Astrocyte of the hippocampus (primary cell): ENCODE measurements at regions not wholly inside any gene's neighbourhood (a gene's known extent, or its start where the extent isn't known, plus 50 kb on each side); places are given as distances from the start of the nearest gene placed in this dataset.

Experiments used
- DNase-seq: peaks from one replicate; pipeline ENCODE4 v3.0.0; 2011; ENCODE audit warnings: low read depth, low spot score

DNA sequence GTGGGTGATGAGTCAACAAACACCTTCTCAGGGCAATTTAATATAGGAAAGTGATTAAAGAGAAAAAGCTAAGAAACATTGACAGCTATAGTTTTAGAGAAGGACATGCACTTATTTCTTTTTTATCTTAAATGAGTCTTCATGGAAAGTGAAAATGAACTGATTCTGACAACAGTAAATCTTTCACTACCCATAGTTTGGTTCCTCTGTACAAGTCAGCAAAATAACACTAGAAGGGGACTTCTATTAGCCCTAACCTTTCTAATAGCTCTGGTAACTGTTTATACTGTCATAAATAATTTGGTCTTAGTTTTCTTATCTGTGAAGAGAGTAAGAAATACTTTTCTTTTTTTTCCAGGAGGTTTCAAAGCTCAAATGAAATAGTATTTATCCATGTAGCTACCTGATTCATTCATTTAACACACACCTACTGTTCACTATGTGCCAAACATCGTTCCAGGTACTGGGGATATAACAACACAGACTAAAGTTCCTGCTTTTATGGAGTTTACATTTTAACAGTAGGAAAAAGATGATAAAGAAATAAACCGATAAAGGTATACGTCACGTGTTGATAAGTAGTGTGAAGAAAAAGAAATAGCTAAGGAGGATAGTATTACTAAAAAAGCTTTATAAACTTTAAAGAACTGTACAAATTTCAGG lies 148.2 kb downstream of the PCSK1 start:
- no peak for DNase-seq

DNA sequence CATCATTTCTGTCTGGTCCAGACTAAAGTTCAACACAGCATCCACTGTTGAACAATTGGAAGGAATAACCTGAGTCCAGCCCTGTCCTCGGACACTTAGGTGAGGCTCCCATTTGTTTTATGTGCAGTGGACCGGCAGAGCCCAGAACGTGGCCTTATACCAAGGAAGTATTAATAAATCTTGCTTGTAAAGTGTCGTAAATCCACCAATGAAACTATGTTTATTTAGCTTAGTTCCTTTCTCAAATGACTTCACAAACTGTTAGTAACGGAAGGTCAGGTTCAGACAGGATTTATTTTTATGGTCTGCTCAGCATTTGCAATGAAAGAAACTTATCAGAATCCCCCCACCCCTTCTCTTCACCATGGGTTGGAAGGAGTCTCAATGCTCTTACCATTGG lies 149.5 kb downstream of the PCSK1 start:
- DNase-seq = no peak

DNA sequence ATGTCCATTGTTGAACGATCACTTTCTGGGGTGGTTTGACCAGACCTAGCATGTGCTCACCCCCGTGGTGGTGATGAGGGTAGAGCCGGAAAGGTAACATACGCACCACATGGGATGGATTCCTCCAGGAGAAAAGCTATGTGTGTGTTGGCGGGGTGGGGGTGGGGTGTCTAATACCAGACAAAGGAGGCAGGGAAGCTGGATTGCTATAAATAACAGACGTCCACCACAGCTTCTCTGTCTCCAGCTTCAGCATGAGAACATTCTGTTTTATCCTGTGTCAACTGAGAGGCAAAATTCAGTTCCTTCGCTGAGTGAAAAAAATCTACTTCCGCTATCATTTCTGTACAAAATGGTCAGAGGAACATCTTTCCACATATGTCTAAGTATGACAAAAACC lies 151.0 kb downstream of the PCSK1 start:
- no peak for DNase-seq

DNA sequence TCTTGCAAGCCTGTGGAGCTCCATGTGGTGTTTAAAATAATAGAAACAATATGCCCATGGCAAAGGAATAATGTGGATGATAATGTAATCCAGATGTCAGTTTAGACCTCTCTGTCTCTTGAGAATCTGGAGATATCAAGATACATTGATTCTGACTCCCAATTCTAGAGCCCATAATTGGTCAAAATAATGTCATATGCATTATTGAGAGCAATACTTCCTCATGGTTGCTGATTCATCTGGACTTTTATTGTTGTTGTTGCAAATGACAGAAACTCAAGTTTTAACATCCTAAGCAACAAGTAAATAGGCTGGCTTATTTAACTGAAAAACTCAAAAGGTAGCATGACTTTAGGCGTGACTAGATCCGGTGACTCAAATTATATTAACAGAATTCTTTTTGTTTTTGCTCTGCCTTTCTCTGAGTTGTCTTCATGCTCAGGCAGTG lies 152.1 kb downstream of the PCSK1 start:
- no peak for DNase-seq

DNA sequence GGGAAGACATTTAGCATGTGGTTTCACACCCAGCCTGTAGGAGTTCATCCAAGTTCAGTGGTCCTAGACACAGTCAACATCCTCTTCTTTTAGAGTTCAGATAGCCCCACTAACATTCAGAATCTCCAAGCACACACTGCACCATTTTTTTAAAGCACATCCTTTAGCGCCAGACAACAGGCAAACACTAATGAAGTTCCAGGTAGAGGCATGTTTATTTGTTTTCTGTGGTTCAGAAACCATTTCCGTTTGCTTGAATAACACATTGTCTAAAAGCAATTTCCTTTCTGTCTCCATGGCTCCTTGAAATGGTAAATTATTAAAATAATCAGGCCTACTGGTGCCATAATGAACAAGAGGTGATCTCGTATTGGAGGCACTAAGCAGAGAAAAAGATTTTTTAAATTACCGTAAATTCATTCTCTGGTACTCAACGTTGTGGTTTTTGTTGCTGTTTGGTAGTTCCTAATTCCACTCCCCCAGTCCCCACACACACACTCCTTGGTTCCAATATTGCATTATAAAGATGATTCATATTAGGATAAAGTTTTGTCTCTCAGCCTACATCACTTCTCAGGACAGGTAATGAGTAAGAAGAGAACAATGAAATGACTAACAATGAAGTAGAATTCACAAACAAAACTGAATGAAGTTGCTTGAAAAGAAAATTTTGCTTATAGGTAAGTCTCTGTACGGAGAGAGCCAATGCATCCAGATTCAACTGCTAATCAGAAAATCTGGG lies 153.1 kb downstream of the PCSK1 start:
- no peak for DNase-seq

DNA sequence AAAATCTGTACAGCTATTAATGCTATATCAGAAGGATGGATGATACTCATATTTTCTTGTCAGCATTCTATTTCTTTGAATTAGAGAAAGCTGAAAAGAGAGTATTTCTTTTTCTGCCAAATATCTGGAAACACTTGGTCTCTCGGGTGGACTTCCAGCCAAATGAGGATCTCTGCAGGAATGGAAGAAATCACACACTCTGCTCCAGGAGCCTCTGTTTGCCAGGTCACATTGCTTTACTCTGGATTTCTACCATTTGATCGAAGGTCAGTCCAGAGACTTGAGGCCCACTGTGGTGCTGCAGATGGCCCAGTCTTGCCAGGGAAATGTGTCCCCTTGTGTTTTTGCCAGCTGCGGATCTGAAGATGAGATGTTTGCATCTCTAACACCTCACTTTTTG lies 154.1 kb downstream of the PCSK1 start:
- DNase-seq = no peak

DNA sequence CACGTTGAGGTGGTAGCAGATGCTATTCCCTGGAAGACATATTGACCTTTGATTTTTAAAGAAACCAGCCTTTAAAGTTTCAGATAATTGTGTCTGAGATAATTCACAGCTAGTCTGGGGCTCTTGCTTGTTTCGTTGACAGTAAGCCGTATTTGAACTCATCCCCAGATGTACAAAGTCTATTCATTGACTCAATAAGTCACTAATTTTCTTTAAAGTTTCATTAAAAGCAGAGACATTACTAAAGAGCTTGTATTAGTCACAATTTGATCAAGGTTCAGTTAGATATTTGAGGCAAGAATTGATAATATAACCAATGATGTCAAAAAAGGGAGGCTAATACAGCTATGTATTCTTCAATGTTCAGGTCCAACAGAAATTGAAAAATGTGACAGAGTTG lies 158.0 kb downstream of the PCSK1 start:
- no peak for DNase-seq

DNA sequence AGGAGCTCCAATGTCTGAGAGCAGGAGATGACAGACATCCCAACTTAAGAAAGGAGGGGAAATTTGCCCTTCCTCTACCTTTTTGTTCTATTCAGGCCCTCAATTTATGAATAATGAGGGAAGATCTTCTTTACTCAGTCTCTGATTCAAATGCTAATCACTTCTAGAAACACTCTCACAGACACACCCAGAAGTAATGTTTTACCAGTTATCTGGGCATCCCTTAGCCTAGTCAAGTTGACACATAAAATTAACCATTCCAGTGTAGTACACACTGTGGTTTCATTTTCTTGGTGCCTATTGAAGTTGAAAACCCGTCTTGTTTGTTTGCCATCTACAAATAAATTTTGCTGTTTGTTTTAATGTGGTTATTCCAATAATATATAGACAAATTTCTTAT lies 167.6 kb downstream of the PCSK1 start:
- no peak for DNase-seq

DNA sequence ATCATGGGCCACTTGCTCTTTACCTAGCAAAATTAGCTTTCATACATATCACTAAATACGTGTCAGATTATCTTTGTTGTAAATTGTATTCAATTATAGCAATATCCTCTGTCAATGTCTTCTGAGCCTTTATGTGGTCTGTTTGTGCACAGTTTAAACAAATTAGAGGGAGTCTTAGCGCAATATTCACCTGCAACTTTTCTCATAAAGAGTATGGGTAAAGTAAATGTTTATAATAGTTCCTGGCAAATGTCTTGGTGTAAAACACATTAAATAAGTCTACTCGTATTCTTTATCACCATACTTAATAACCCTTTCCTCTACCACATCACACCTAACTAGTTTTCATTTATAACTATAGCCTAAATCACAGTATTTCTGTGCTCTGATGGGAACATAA lies 169.0 kb downstream of the PCSK1 start:
- no peak for DNase-seq

DNA sequence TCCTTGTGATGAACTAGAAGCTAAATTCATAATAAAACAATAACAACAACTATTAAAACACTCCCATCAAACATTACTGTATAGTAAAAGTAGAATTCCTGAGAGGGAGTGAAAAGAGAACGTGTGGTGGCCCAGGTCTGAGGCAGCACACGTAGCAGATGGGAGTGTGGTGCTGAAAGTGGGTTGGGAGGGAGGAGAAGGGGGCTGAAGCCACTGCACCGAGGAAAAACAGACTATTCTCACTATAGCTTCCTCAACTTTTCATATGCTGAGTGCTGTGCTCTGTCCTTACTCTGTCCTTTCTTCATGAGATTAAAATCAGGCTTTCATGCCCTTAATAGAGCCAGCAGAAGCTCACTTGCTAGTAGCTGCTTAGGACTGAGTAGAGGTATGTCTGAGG lies 170.9 kb downstream of the PCSK1 start:
- no peak for DNase-seq

DNA sequence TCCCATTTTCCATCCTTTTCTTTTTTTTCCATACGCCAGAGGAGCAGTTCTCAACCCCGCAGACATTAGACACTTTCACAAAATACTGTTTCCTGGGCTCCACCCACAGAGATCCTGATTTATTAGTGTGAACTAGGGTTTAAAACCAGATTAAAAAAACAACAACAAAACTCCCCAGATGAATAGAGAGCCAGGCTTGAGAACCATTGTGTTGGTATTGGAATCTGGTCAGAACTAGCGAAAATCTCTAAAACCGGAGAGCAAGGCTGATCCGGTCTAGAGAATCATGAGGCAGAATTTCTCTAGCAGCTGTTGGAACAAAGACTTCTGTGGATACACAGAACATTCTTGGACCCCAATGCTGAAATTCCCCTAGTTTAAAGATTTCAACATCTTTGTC lies 173.0 kb downstream of the PCSK1 start:
- no peak for DNase-seq

DNA sequence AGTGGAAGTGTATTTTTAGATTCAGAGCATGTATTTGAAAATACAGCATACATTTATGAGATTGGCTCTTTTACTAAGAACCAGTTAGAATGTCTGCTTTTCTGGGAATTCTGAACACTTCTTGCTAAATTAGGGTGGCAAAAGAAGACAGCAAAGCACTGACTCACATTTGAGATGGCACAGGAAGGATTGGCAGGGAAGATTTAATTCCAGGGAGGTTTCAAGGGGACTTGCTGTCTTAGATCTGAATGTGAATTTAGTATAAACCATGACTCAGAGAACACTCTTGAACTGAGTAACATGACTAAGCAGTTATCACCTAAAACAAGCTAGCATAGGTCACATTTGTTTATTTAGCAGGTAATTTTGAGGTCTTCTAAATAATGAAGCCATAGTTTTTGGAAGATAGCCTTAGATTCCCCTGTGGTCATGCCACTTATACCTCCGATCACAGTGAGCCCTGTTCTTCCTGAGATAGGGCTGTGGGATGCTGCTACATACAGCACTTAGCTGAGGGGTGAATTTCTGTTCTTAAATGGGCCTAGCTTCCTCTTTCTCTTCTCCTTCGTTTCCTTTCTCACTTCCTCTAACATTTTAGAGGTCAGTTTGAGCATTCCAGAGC lies 173.8 kb downstream of the PCSK1 start:
- DNase-seq = peak; percentile 48

DNA sequence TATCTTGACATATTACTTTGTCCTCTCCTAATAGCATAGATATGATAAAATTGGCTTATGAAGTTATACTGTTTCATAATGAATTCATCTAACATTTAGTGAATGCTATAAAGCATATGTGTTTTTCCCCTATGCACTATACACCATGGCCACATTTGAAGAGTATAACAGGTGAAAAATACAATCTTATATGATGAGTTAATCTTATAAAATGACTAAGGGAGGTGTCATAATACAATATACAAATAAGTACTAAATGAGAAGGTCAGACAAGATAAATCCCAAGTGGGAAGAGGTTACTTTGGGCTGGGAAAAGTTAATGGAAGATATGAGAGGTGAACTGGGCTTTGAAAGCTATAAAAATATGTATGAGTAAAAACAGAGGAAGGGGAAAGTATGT lies 174.4 kb downstream of the PCSK1 start:
- DNase-seq = no peak

DNA sequence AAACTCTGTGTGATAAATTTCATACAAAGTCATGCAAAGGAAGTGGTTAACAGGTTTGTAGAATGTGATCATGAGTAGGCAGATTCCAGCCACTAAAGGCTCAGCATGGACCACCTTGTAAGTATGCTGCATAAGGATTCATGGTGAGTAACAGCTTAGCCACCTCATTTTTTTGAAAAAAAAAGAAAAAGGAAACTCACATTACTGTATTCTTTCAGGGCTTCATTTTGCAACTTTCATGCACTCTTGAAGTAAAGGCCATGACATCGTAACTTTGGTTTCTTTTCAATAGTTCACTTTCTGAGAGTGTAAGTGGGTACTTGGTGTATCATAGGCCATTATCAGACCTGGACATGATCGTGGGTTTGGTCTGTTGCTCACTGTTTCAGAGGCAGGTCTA lies 175.1 kb downstream of the PCSK1 start:
- no peak for DNase-seq

DNA sequence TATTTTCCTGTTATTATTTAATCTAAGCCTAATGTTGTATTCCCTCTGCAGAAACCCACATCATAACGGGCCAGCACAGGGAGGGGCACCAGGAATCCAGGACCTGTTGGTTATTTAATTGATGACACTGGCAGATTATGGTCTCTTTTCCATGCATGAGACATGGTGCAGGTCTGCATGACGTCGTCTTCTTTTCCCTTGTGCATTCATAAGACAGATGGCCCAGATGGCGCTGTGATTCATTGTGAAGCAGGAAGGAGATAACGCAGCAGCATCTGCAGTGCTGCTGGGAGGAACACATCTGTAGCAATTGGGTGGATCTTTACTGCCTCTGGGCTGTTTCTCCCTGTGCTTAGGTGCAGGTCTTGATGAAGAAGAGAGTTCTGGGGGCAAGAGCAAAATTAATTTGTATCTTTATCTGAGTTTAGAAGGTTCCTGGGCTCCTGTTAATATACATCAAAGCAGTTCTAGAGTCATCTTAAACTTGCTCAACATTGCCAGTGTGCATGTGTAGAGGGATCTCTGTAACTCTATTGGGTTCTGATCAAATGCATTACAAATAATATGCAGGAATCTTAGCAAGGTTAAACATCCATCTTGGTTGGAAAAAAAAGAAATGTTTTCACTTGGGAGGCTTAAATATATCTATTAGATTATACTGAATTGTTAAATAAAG lies 176.1 kb downstream of the PCSK1 start:
- DNase-seq = no peak

DNA sequence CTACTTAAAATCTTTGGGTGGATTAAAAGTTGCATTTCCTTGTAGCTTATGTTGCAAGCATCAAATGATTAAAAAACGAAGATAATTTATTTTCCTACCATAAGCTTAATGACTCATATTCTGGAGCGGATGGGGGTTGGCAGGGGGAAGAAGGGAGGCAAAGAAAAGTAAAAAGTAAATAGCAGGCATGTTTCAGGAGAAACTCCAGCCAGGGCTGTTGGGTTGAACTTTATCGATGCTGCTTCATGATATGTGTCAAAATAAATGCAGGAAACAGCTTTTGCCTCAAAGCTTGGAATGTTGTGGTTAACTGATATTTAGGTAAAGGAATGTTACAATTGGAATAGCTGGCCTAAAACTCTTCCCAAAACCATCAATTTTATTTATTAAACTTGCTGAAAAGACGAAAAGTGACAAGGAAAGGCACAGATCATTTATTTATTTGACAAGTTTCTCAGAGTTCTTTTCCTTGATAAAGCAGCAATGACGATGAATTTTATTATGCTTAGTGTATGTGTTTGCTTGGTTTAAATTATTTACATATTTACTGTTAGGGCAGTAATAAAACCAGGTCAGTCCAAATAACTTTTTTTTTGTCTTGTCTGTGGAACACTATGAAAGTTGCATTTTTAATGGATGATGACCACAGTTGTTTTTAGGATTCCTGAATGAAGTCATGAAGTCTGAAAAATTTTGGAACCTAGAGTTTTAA lies 177.9 kb downstream of the PCSK1 start:
- DNase-seq = peak; percentile 88

DNA sequence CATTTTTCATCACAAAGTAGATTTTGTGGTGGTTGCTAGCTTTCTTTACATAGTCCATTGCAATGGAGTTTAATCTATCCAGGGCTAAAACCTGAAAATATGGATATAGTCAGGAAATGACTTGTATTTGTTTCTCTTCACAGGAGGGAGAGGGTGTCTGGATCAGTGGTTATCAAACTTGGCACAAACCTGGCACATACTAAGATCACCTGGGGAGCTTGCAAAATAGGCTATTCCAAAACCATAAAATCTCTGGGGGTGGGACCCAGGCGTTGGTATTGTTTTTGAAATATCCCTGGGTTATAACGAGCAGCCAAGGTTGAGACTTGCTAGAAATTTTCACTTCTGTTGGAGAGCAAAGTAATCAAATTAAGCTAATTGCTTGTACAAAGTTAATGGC lies 179.9 kb downstream of the PCSK1 start:
- DNase-seq = no peak

DNA sequence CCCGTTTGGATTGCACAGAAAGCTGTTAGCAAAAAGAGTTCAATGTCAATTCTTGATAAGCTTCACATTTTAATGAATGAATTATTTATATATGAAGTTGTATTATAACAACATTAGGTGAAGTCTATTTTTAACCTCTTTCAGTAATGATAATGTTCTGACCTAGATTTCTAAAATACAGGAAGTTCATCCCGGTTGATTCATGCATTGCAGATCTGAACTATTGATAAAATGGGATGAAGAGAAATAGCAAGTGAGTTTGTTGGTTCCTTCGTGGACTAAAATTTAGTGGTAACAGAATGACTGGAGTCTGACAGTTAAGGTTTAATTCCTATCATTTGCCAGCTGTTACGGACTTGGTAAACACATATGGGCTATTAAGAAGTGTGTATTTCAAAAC lies 180.5 kb downstream of the PCSK1 start:
- DNase-seq = no peak

DNA sequence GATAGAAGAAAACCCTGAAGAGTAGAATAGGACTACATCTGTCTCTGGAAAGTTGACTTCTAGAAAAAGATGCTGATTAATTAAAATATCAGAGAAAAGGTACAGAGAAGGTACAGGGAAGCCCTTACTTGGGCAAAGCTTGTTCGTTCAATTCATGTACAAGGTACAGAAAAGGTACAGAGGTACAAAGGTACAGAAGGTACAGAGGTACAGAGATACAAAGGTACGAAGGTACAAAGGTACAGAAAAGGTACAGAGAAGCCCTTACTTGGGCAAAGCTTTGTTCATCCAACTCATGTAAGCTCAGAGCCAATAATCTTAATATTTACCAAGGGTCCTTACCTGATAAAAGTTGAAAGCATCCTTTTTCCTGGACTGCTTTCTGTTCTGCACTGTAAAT lies 182.3 kb downstream of the PCSK1 start:
- DNase-seq = no peak

DNA sequence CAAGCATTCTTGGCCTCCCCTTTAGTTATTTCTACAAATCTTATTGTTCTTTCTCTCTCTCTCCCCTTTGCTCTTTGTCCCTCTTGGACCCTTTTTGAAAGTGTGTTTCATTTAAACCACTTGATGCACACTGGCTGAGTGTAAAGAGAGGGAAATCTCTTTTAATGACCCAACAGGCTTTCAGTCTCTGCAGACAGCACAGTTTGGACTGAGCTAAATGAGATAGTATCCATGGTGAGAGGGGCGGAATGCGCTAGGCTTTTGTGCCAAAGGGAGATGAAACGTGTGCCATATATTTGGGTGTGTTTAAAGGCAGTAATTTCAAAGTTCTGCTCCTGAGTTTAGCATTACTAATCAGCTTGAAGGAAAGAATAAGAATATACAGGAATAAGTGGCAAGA lies 184.9 kb downstream of the PCSK1 start:
- no peak for DNase-seq

DNA sequence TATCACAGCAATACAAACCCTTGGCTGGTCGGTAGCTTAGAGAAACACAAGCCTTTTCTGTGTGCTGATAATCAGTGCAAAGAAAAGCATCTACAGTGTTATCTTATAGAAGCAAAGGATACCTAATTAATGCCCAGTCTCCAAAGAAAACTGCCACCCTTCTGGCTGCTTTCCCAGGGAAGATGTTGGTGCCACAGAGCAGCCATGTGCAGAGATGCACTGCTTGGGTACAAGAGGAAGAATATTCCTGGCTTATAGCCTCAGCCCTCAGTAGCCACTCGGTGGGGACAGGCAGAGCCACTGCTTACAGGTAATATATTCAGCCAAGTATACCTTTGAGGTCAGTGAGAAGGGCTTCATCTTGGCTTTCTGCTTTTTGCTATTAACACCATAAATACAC lies 185.3 kb downstream of the PCSK1 start:
- no peak for DNase-seq
